Stimulated activated CD4-positive, alpha-beta T cell treated with anti-CD3 and anti-CD28 coated beads, Interleukin-15, amount 100 ng/mL, for 1 hour (primary cell): ENCODE measurements at regions not wholly inside any gene's neighbourhood (a gene's known extent, or its start where the extent isn't known, plus 50 kb on each side); places are given as distances from the start of the nearest gene placed in this dataset.
"Not testable (repeated sequence)": the region's sequence is repeated elsewhere in the genome, so short reads cannot be mapped to it uniquely, and the experiment has no call there.

Experiments
- DNase-seq, 2 donors: peaks; one replicate each; pipeline ENCODE4 v3.0.0-alpha.2; 2020; ENCODE audit warnings: low read depth in 1 of 2, low spot score in 1 of 2

DNA sequence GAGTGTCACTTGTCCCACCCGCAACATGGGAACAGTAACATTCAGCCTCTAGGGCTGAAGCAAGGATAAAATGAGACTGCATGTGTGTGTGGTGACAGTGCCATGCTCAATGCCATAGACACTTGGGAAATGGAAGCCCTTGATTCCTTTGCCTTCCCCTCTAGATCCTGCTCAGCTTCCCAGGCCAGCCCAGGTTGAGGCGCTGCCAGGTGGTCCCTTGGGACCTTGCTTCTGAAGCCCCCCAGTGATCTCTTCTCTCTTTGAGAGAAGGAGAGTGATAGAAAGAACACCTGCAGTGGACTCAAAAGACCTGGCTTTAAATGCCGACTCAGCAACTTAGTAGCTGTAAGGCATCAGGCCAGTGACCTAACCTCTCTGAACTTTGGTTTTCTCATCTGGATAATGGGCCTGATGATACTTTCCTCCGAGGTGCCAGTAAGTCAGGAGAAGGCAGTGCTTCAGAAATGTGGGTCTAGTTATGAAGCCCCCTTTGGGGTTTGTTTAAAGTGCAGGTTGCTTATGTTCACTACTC, 144.5 kb downstream of the RPLP1 start:
- DNase-seq, result no peak

DNA sequence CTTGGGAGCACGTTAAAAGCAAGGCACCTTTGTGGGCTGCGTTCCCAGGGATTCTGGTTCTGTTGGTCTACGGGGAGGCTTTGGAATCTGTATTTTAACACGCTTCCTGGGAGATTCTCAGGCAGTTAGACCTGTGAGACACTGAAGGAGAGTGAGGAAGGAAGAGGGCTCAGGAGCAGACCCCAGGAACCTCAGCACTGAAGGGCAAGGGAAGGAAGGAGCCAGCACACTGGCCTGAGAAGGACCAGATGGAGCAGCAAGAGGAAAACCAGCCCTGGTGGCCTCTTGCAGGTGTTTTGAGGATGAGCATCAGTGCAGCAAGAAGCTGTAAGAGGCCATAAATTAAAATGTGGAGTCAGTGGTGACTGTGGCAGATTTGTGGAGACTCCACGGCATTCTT, 146.7 kb downstream of the RPLP1 start:
- DNase-seq, result no peak

DNA sequence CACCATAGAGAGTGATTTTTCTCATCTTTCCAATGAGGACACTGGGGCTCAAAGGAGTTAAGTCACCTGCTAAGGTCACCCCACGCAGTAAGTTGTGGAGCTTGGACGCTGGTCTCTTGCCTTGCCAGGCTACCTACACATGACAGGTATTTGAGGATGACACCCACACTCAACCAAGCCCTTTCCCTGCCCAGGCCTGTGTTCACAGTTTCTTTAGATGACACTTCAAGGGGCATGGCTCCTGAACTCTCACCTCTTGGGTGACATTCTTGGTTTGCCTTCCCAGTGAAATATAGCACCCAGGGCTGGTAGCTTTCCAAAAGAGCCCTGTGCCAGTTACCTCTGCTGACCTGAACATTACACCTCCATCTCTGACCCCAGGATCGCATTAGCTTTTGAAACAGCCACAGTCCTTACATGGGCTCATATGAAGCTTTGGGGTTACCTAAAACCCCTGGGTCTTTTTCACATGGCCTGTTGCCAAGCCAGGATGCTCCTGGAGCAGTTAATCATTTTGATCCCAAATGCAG, 148.0 kb downstream of the RPLP1 start:
- DNase-seq, result no peak

DNA sequence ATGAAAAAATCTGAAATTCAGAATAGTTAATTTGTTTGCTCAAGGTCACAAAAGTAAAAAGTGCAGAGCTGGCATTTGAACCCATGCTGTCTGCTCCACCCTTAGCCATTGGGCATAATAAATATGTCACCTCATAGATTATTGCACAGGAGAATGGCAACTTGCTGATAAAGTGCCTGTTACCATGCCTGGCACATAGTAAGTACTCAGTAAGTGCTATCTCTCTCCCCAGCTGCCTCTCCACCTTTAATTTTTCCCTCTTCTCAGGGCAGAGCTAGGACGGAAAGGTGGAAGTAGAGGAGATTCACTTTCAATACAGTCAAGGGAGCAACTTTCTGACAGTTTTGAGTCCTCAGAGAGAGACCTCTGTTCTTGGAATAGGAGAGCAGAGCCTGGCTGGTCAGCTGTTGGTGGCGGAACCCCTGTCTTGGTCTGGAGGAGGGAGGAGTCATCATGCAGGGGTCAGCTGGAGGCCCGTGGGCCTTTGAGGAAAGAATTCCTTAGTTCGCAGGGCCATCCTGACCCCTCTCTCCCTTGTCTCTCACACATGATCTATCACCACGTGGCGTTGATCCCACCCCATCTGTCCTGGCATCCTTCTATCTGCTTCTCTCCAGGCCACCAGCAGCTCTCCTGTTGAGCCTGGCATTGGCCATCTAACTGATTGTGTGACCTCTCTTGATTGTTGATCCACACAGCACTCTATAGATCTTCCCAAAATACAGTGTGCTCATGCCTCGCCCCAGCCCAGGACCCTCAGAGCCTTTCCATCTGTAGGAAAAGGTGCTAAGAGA, 149.3 kb downstream of the RPLP1 start:
- DNase-seq, result no peak

DNA sequence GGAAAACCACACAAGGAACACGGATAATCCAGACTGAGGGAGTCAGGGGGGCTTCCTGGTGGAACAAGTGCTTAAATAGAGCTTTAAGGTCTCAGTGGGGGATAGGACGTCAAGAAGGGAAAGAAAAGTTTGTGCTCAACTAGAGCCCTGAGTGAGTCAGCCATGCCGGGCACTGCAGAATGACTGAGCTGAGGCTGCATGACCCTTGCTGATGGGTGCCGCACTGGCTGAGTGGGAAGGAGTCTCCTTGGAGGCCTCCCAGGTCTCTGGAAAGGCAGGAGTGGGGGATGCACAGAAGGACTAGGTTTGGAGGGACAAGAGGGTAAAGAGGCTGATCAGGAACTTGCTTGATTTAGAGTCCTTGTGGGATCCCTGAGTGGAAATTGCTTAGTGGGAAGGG, 150.3 kb downstream of the RPLP1 start:
- no peak for DNase-seq

DNA sequence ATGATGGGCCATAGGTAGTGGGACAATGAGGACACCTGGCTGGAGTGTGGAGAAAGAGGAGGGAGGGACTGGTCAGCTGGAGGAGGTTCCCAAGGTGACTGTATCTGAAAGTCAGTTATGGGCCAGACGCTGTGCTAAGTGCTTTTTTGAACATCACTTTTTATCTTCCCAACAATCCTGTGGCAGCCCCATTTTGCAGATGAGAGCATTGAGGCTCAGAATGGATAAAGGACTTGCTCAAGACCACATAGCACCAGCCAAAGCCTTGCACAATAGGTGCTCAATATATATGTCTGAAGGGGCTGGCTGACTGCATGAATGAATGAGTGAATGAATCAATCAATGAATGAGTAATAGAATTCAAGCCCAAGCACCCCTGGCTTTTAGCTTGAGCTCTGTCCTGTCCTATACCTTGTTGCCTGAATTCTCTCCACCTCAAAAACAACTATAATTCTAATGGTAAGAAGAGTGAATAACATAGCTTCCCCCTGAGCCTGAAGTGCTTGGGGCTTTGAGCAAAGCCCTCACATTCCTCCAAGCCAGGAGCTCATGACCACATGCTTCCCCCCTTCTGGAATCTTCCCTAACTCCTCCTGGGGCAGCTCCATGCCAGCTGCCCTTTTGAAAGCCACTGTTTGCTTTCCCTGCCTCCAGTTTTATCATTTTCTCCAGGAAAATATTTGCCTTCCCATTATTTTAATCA, 150.9 kb downstream of the RPLP1 start:
- DNase-seq, result no peak

DNA sequence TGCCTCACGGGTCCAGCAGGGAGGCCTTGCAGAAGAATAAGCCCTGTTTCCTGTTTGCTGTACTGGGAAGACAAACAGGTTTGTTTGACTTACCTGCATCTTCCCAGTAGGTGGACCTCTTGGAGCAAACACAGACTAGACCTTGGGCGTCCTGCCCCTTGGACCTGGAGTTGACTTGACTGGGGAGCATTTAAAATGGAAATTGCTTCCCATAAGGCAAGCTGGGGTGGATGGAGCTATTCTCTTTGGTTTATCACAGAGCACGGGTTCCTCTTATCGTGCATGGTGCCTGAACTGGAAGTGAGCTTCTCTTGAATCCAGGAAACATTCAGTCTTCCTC, 151.4 kb downstream of the RPLP1 start:
- DNase-seq, result no peak

DNA sequence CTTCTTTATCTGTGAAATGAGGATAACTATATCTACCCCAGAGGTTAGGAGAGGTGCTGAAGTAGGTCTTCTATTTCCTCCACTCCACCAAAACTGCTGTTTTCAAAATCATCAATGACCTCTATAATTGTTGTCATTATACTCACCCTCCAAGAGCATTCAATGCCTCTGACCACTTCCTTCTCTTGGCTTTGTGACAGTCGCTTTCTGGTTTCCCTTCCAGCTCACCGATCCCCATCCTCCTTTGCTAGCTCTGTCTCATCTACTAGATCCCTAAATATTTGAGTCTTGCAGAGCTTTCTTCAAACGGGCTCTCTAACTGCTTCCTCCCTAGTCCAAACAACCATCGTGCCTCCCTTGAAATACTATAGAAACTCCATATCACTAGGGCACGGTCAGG, 153.5 kb downstream of the RPLP1 start:
- no peak for DNase-seq

DNA sequence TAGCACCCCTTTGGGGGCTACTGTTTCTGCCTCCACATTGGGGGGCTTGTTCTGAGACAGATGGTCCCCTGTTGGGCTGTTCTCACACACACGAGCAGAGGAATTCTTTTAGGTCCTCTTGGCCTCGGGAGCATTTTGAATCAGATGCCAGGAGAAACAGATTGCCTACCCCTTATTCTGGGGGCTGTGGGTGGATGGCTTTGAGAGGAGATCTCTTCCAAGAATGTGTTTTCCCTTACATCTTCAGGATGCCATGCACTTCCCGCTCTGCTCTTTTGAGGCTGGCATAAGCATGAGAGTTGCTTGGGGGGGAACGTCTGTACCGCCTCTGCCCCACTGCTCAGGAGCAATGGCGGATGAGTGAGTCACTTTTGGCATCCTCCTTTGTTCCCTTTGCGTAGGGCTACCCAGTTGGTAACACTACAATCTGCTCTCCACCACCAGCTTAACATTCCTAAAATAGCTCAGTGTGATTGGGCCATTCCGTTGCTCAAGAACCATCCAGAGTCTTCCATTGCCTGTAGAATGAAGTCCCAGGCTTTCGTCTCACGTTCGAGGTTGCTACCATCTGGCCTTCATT, 154.4 kb downstream of the RPLP1 start:
- no peak for DNase-seq

DNA sequence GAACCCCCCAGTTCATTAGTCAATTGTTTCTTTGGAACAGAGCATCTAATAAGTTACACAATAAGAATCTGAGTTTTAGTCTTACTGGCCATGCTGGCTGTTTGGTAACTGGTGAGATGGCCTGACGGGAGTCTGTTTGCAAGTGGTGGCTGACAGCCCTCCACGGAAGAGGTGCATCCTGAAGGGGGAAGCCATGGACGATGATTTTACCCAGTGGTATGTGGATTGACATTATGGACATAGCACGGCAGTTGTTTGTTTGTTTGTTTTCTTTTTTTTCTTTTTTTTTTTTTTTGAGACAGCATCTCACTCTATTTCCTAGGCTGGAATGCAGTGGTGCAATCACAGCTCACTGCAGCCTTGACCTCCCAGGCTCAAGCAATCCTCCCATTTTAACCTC, 156.0 kb downstream of the RPLP1 start:
- DNase-seq, result no peak

DNA sequence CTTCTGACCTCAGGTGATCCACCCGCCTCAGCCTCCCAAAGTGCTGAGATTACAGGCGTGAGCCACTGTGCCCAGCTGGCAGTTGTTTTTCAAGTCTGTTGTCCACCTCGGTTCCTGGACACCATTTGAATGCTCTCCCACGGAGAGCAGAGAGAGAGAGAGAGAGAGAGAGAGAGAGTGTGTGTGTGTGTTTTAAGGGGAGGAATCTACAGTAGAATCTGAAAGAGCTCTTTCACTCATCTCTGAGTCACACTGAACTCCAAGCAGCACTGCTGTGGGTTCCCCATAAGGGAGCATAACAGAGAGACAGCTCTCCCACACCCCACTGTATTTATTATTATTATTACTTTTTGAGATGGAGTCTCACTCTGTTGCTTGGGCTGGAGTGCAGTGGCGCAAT, 156.6 kb downstream of the RPLP1 start:
- DNase-seq, result no peak

DNA sequence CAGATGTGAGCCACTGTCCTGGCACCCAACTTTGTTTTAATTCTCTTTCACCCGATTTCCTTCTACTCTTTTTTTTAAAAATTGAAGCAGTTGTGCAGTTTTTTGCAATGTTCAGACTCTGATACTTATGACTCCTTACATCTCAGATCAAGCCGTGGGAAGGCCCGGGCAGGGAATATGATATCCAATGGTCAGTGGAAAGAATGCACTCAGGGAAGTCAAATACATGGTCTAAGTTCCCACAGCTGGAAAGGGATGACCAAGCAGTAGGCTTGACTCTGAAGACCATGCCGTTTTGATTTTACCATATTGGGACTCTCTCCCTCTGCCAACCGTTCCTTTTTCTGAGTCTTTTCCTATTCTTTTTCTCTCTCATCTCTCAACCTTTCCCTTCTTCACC, 157.2 kb downstream of the RPLP1 start:
- no peak for DNase-seq

DNA sequence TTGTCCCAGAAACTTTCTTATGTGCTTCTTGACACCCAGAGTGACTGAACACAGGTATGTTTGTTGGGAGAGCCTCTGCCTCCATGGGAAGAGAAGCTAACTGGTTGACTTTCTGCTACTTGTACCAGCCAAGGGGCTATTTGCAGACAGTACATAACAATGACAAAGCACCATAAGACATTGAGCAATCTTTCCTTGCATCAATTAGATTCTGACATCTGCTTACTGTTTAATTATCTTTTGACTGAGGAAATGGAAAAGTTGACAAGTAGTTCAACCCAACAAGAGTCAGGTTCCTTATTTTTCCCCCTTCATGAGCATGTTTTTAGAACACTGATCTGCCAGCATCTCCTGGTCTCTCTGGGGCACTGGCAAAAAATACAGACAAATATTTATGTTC, 157.7 kb downstream of the RPLP1 start:
- DNase-seq, result no peak

DNA sequence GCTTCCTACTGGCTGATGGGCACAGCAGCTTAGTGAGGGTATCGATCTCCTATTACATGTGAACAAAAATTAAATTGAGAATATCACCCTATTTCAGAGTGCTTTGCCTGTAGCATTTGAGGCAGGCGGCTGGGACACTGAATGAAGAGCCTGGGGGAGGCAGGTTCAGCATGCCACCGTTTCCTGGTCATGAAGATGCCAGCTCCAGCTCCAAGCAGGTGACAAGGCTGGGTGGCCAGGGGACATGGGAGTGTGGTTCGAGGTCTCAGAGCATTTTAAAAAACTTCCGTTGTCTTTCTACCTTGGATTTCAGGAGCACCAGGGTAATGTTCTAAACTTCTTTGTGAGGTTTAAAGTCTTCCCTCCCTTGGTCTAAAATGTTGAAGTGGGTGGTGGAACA, 158.2 kb downstream of the RPLP1 start:
- DNase-seq, result no peak

DNA sequence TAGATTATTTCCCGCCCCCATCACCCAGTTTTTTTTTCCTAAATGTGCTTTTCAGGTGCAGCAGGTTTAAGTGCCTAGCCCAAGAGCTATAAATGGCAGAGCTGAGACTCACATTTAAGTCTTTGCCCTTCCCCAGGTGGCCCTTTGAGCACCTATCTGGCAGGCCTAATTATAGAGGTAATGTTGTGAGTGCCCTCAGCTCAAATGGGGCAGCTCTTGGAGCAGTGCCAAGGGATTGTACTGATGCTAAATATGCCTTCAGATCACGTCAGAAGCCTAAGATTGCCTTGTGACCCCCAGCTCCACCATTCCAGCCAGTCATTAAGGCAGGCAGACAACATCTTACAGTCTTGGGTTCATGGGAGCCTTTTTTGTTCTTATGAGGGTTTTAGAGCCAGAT, 159.5 kb downstream of the RPLP1 start:
- no peak for DNase-seq

DNA sequence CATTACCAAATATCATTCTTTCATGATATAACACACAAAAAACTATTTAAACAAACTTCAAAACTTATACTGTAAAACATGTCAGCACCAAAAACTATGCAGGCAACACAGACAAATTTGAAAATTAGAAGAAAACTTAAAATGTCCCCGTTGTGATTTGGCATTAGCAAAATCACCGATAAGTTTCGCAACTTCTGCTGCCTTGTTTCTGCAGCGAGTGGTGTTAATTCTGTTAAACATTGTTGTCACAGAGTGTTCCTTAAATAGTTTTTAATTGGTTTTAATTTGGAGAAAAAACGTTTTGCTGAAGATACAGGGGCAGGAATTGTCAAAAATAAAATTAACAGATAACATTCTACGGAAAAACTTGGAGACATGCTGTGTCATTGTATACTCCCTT, 160.6 kb downstream of the RPLP1 start:
- no peak for DNase-seq

DNA sequence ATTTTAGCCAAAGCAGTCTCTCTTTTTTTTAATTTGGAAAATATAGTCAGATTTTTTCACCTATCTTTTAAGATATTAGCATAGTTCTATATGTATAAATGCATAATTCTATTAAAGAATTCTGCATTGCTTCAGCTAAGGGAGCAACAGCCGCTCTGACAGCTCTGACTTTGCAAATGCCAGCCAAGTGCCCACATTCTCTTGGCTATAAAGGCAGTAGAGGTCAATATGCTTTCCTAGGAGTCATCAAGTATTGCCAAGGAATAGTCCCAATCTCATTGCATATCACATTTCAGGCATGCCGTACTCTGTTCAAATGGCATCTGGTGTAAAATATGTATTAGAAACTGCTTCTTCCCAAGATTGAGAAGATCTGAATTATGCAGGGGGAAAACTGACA, 161.4 kb downstream of the RPLP1 start:
- no peak for DNase-seq

DNA sequence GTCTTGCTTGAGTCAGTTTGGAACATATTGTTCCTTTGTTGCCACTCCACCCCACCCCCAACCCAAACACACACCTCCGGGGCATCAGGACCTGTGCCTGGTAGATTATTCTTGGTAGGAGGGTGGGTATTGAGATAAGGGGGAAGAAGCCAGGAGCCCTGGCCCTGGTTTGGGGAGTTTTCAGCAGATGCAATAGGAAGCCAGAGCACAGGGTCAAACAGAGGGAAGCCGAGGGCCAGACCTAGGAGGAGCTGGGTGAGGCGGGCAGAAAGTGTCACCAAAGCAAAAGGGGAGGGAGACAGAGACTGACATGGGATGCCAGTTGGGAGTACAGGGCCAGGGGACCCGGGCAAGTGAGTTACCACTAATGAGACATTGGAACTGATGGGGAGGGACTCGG, 163.1 kb downstream of the RPLP1 start:
- DNase-seq, result no peak

DNA sequence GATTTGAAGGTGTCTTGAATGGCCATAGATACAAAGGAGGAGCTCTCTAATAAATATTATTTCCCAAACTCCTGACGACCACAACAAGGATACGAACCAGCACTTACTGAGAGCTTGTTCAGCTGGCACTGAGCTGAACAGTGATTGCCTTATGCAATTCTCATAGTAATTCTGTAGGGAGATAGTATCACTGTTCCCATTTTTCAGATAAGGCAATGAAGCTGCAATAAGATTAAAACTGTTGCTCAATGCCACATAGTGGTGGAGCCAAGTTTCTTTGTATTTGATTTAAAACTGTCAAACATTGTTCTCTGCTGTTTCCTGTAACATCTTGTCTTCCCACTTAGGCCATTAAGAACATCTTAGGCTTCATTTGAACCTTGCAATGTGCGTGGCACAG, 163.9 kb downstream of the RPLP1 start:
- DNase-seq, result no peak

DNA sequence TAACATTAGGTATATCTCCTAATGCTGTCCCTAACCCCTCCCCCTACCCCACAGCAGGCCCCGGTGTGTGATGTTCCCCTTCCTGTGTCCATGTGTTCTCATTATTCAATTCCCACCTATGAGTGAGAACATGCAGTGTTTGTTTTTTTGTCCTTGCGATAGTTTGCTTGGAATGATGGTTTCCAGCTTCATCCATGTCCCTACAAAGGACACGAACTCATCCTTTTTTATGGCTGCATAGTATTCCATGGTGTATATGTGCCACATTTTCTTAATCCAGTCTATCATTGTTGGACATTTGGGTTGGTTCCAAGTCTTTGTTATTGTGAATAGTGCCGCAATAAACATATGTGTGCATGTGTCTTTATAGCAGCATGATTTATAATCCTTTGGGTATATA, 164.5 kb downstream of the RPLP1 start:
- DNase-seq, result not testable (repeated sequence)

DNA sequence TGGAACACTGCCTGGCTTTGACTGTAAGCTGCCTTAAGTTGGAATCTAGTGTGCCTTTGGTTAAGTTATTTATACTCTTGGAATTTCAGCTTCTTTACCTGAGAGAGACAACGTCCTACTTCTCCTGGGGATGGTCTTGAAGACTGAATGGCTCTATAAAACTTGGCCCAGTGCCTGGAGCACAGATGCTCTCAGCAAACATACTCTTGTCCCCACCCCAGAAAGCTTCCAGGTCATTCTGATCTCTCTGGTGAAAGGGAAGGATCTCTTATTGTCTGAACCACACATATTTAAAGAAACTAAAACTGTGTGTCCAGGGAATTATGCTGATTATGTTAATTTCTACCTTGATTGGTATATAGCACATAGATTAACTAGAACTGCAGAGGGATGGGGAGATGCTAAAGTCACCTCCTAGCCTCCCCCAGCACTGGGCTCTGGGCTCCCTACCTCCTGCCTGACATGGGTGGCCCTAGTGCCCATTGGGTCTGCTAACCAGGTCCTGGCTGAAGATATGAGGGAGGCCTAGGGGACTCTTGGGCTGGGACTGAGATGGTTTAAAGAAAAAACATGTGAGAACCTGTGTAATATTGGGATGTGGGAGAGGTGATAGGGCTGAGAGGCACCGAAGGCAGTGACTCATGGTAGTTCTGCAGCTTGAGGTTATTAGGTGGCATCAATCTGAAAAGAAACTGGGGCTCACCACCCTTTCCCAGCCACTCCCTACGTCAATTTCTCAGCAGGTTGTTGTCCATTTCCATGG, 171.0 kb downstream of the RPLP1 start:
- no peak for DNase-seq

DNA sequence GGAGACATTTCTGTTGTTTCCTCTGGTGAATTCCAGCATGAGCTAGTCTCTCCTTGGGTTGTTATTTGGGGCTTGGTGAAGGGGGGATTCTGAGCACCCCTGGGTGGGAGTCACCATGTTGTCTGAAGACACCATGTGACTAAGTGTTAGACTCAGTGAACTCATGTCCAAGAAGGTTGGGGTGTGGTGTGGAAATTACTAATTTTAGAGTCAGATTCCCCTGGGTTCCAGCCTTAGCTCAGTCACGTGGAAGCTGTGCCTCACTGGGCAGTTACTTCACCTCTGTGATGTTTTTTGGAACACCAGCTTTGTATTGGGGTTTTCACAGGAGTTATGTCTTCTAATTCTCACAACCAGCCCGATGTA, 171.5 kb downstream of the RPLP1 start:
- no peak for DNase-seq
